Liver (tissue), 8 donors: ENCODE measurements at regions not wholly inside any gene's neighbourhood (a gene's known extent, or its start where the extent isn't known, plus 50 kb on each side); places are given as distances from the start of the nearest gene placed in this dataset.

Experiments
- DNase-seq: peaks from one replicate; pipeline ENCODE4 v3.0.0-alpha.2; 2017; ENCODE audit warnings: low spot score
- H3K27ac ChIP-seq, 2 donors: one replicate each; pipeline ENCODE4 v1.7.0; 2013; ENCODE audit warnings: inconsistent platforms in 2 of 2, low read length in 2 of 2, control low read depth in 1 of 2, low read depth in 1 of 2, mild to moderate bottlenecking in 1 of 2
- H3K27me3 ChIP-seq, 4 donors: one replicate each; pipeline versions ENCODE4 v1.6.1 to v1.7.0; 2013; ENCODE audit warnings: low read length in 3 of 4, inconsistent platforms in 1 of 4, mild to moderate bottlenecking in 1 of 4, moderate library complexity in 1 of 4; ENCODE audit not compliant: control insufficient read depth in 4 of 4, insufficient read depth in 4 of 4
- H3K36me3 ChIP-seq, 4 donors: one replicate each; pipeline versions ENCODE4 v1.6.1 to v1.7.0; 2013; ENCODE audit warnings: low read length in 3 of 4, mild to moderate bottlenecking in 3 of 4, low read depth in 1 of 4, moderate library complexity in 1 of 4; ENCODE audit not compliant: control insufficient read depth in 4 of 4, insufficient read depth in 3 of 4
- H3K4me1 ChIP-seq, 4 donors: one replicate each; pipeline versions ENCODE4 v1.6.1 to v1.7.0; 2013; ENCODE audit warnings: low read length in 3 of 4, mild to moderate bottlenecking in 3 of 4, moderate library complexity in 1 of 4; ENCODE audit not compliant: control insufficient read depth in 4 of 4, insufficient read depth in 4 of 4
- H3K4me3 ChIP-seq, 3 donors: one replicate each; pipeline versions ENCODE4 v1.6.1 to v1.7.0; 2013; ENCODE audit warnings: low read length in 3 of 3, control low read depth in 1 of 3, low read depth in 1 of 3, mild to moderate bottlenecking in 1 of 3
- H3K9ac ChIP-seq, 2 donors: one replicate each; pipeline ENCODE4 v1.7.0; 2013; ENCODE audit warnings: low read length in 2 of 2, mild to moderate bottlenecking in 2 of 2, moderate library complexity in 2 of 2, control low read depth in 1 of 2, low read depth in 1 of 2
- H3K9me3 ChIP-seq, 4 donors: one replicate each; pipeline versions ENCODE4 v1.6.1 to v1.7.0; 2013; ENCODE audit warnings: low read length in 3 of 4; ENCODE audit not compliant: control insufficient read depth in 4 of 4
- ATF3 ChIP-seq: IDR thresholded peaks from 2 replicates; pipeline ENCODE4 v1.6.1; 2016; ENCODE audit warnings: antibody characterized with exemption
- EGR1 ChIP-seq, 2 donors: IDR thresholded peaks; 2 replicates each; pipeline ENCODE4 v1.6.1; 2016 to 2018; ENCODE audit warnings: antibody characterized with exemption in 2 of 2, low read depth in 2 of 2
- FOXA1 ChIP-seq: IDR thresholded peaks from 2 replicates; pipeline ENCODE4 v1.6.1; 2016; ENCODE audit warnings: antibody characterized with exemption
- GABPA ChIP-seq, 2 donors: IDR thresholded peaks in 1 of 2; conservative IDR thresholded peaks in 1 of 2; 2 replicates each; pipeline ENCODE4 v1.6.1; 2016; ENCODE audit warnings: antibody characterized with exemption in 2 of 2, mild to moderate bottlenecking in 1 of 2, moderate library complexity in 1 of 2
- HNF4G ChIP-seq: IDR thresholded peaks from 2 replicates; pipeline ENCODE4 v1.6.1; 2016; ENCODE audit warnings: antibody characterized with exemption
- JUND ChIP-seq, 2 donors: IDR thresholded peaks; 2 replicates each; pipeline ENCODE4 v1.6.1; 2016; ENCODE audit warnings: antibody characterized with exemption in 2 of 2
- NR2F2 ChIP-seq: IDR thresholded peaks from 2 replicates; pipeline ENCODE4 v1.6.1; 2016; ENCODE audit warnings: antibody characterized with exemption
- RAD21 ChIP-seq, 2 donors: IDR thresholded peaks; 2 replicates each; pipeline ENCODE4 v1.6.1; 2016; ENCODE audit warnings: antibody characterized with exemption in 2 of 2, mild to moderate bottlenecking in 2 of 2
- RXRA ChIP-seq, 2 donors: IDR thresholded peaks; 2 replicates each; pipeline ENCODE4 v1.6.1; 2017 to 2018; ENCODE audit warnings: antibody characterized with exemption in 2 of 2, mild to moderate bottlenecking in 1 of 2
- SP1 ChIP-seq: IDR thresholded peaks from 2 replicates; pipeline ENCODE4 v1.6.1; 2018; ENCODE audit warnings: antibody characterized with exemption, mild to moderate bottlenecking
- TAF1 ChIP-seq: conservative IDR thresholded peaks from 2 replicates; pipeline ENCODE4 v1.6.1; 2016; ENCODE audit warnings: antibody characterized with exemption, mild to moderate bottlenecking
- YY1 ChIP-seq: IDR thresholded peaks from 2 replicates; pipeline ENCODE4 v1.6.1; 2016; ENCODE audit warnings: antibody characterized with exemption, mild to moderate bottlenecking
- WGBS: extraction: QIAGEN DNeasy Blood & Tissue Kit; methylation state at CpG from one replicate; pipeline ENCODE4 v1.1.7; 2013; 5-methylcytosine and 5-hydroxymethylcytosine counted together
- TF ChIP-seq, protein P1 (sequence below): IDR thresholded peaks from 2 replicates; pipeline ENCODE4 v1.6.1; 2016; ENCODE audit warnings: antibody characterized with exemption
- TF ChIP-seq, protein P2 (sequence below): IDR thresholded peaks from 2 replicates; pipeline ENCODE4 v1.6.1; 2016; ENCODE audit warnings: antibody characterized with exemption, mild to moderate bottlenecking
- TF ChIP-seq, protein P3 (sequence below): fragments of 150-350 bp; IDR thresholded peaks from 2 replicates; pipeline ENCODE4 v1.5.1; 2017; ENCODE audit warnings: improper control_type of control experiment, low read depth, low read length; ENCODE audit not compliant: missing input control
- donor health status: healthy.
- donor health status: healthy.
- donor health status: healthy.
- donor health status: healthy.
- donor health status: healthy.

- WGBS = 73% methylated on average over 4 of the region's 4 CpGs
- H3K9me3 ChIP-seq = no peaks in the 10 kb centered on the region
These were observed 841.8 kb downstream of the SLC4A3 start for GRCh38 chr2:220469201-220469600.

DNA sequence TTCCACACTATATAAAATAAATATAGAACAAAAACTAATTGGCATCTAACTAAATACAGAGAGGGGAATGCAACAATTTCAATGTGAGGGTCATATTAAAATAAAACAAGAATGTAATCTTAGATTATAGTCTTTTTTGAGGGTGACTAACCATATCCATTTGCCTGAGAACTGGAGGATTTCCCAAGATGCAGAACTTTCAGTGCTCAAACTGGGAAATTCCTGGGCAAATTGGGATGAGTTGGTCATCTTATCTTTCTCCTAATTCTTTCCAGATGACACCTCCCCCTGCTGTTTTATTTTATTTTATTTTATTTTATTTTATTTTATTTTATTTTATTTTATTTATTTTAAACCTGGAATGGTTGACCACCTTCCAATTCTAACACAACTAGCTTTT is 846.2 kb downstream of the SLC4A3 start:
- Histone ChIP-seq H3K9ac (no peak overlapping the region), H3K4me1 (no peaks in the 10 kb centered on the region), H3K4me3 (no peak overlapping the region), H3K27me3 (peaks cover 0 to 2% (median under 1%) of the 10 kb centered on the region in 4 donors), H3K9me3 (no peaks in the 10 kb centered on the region), H3K27ac (no peak overlapping the region), H3K36me3 (no peaks in the 10 kb centered on the region)
- DNase-seq = no peak
- TF ChIP-seq HNF4G (no peak), NR2F2 (no peak), RXRA (IDR thresholded peaks at IDR 0.05) (no peak), FOXA1 (no peak), EGR1 (IDR thresholded peaks at IDR 0.05; ENCODE audit: low read depth in 2 of 2) (no peak), GABPA (IDR thresholded peaks at IDR 0.05 in 1 of 2, conservative IDR thresholded peaks at IDR 0.05 in 1 of 2) (no peak), RAD21 (IDR thresholded peaks at IDR 0.05) (no peak), YY1 (no peak), TAF1 (no peak), JUND (IDR thresholded peaks at IDR 0.05) (no peak)
- TF ChIP-seq, protein P1, sequence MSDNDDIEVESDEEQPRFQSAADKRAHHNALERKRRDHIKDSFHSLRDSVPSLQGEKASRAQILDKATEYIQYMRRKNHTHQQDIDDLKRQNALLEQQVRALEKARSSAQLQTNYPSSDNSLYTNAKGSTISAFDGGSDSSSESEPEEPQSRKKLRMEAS = no peak
- TF ChIP-seq, protein P2, sequence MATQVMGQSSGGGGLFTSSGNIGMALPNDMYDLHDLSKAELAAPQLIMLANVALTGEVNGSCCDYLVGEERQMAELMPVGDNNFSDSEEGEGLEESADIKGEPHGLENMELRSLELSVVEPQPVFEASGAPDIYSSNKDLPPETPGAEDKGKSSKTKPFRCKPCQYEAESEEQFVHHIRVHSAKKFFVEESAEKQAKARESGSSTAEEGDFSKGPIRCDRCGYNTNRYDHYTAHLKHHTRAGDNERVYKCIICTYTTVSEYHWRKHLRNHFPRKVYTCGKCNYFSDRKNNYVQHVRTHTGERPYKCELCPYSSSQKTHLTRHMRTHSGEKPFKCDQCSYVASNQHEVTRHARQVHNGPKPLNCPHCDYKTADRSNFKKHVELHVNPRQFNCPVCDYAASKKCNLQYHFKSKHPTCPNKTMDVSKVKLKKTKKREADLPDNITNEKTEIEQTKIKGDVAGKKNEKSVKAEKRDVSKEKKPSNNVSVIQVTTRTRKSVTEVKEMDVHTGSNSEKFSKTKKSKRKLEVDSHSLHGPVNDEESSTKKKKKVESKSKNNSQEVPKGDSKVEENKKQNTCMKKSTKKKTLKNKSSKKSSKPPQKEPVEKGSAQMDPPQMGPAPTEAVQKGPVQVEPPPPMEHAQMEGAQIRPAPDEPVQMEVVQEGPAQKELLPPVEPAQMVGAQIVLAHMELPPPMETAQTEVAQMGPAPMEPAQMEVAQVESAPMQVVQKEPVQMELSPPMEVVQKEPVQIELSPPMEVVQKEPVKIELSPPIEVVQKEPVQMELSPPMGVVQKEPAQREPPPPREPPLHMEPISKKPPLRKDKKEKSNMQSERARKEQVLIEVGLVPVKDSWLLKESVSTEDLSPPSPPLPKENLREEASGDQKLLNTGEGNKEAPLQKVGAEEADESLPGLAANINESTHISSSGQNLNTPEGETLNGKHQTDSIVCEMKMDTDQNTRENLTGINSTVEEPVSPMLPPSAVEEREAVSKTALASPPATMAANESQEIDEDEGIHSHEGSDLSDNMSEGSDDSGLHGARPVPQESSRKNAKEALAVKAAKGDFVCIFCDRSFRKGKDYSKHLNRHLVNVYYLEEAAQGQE = no peak
- TF ChIP-seq, protein P3, sequence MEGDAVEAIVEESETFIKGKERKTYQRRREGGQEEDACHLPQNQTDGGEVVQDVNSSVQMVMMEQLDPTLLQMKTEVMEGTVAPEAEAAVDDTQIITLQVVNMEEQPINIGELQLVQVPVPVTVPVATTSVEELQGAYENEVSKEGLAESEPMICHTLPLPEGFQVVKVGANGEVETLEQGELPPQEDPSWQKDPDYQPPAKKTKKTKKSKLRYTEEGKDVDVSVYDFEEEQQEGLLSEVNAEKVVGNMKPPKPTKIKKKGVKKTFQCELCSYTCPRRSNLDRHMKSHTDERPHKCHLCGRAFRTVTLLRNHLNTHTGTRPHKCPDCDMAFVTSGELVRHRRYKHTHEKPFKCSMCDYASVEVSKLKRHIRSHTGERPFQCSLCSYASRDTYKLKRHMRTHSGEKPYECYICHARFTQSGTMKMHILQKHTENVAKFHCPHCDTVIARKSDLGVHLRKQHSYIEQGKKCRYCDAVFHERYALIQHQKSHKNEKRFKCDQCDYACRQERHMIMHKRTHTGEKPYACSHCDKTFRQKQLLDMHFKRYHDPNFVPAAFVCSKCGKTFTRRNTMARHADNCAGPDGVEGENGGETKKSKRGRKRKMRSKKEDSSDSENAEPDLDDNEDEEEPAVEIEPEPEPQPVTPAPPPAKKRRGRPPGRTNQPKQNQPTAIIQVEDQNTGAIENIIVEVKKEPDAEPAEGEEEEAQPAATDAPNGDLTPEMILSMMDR = no peak

More at GRCh38 chr2:220469201-220469600, 841.8 kb downstream of the SLC4A3 start:
- no peak overlapping the region for H3K9ac ChIP-seq
- TF ChIP-seq NR2F2 (no peak), SP1 (no peak), RAD21 (IDR thresholded peaks at IDR 0.05) (no peak), YY1 (no peak), FOXA1 (no peak), JUND (IDR thresholded peaks at IDR 0.05) (no peak), EGR1 (IDR thresholded peaks at IDR 0.05; ENCODE audit: low read depth in 2 of 2) (no peak), HNF4G (no peak), ATF3 (no peak), TAF1 (no peak)
- TF ChIP-seq, protein P1 = no peak
- TF ChIP-seq, protein P3 = no peak
- TF ChIP-seq, protein P2 = no peak
- no peaks in the 10 kb centered on the region for H3K4me1 ChIP-seq
- no peak overlapping the region for H3K27ac ChIP-seq
- H3K27me3 ChIP-seq = peaks cover 0 to 2% (median 0%) of the 10 kb centered on the region in 4 donors
- DNase-seq = no peak
- no peak overlapping the region for H3K4me3 ChIP-seq
- H3K36me3 ChIP-seq = no peaks in the 10 kb centered on the region
